Germinal center (tissue), 1 donor: ENCODE measurements at regions not wholly inside any gene's neighbourhood (a gene's known extent, or its start where the extent isn't known, plus 50 kb on each side); places are given as distances from the start of the nearest gene placed in this dataset.
"Not testable (repeated sequence)": the region's sequence is repeated elsewhere in the genome, so short reads cannot be mapped to it uniquely, and the experiment has no call there.

Experiments used
- DNase-seq: peaks from one replicate; pipeline ENCODE4 v3.0.0; 2012; ENCODE audit warnings: mixed read lengths, low spot score

GRCh38 chr6:155936127-155936526 is 480.5 kb upstream of the NOX3 start:
- no peak for DNase-seq

- no peak for DNase-seq
Observed at GRCh38 chr6:155916846-155917624, 461.4 kb upstream of the NOX3 start.

- no peak for DNase-seq
Observed at GRCh38 chr6:155915651-155916050, 460.0 kb upstream of the NOX3 start.

DNA sequence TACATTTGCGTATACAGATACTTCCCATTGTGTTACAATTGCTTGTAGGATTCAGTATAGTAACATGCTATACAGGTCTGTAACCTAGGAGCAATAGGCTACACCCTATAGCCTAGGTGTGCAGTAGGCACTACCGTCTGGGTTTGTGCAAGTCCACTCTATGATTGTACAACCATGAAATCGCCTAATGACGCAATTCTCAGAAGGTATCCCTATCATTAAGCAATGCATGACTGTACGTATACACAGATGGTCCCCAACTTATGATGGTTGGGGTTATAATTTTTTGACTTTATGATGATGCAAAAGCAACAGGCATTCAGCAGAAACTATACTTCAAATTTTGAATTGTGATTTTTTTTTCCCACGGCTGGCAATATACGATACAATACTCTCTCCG is 458.2 kb upstream of the NOX3 start:
- DNase-seq = no peak

DNA sequence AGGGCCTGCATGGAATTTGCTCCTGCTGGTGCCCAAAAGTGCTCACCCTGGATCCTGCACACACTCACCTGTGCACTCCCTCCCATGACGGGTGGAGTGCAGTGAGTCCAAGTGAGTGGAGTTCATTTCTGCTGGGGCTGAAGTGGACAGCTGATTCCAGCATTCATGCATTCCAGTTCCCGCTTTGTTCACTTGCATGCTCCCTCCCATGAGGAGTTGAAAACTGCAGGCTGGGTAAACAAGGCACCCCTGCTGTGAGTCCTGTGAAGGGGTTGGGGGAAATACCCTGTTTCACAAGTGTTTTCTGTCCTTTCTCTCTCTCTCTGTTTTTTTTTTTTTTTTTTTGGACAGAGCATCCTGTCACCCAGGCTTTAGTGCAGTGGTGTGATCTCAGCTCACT is 454.1 kb upstream of the NOX3 start:
- DNase-seq = no peak

DNA sequence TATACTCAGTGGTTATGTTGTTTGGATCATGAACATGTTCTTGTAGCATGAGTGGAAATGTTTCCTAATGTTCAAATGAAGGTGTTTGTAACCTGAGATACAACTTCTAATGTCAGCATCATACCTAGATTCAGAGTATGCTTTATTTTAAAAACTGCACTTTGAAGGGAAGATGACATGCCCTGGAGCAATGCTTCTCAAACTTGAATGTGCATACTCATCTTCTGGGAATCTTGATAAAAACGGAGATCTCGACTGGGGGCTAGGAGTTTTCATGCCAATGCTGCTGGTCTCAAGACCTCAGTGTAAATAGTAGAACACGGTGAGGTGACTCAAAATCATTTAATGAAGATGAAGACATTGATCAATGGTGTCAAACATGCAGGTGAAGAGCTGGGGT is 440.0 kb upstream of the NOX3 start:
- no peak for DNase-seq

DNA sequence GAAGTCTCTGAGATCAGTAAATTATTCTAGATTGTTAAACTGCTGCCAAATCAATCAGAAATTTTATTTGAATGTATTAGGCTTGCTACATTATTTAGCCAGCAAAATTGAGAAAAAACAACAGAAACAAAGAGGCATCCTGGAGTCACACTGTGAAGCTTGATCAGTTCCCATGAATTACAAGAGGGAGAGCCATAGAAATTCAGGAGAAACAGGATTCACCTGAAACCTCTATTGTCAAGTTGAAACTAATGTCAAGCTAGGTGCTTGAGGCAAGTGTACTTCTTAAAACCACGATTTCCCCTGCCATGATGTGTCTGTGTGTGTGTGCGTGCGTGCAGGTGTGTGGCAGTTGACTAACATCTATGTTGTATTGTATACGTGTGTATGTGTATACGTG is 439.1 kb upstream of the NOX3 start:
- no peak for DNase-seq

DNA sequence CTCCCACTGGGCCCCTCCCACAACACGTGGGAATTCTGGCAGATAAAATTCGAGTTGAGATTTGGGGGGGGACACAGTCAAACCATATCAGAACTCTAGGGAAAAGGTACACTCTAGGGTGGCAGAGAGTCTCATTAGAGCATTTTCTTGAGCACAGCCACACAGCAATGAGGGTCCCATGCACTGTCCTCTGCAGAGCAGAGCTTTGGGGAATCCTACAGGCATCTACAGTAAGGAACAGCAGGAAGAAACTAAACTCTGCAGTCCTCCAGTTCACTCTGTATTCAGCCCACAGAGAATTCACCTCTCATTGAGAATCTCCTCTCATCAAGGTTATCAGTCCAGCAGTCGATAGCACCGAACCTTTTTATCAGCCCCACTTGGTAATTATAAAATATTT is 438.6 kb upstream of the NOX3 start:
- no peak for DNase-seq

GRCh38 chr6:155890409-155890808 is 434.8 kb upstream of the NOX3 start:
- DNase-seq = no peak

DNA sequence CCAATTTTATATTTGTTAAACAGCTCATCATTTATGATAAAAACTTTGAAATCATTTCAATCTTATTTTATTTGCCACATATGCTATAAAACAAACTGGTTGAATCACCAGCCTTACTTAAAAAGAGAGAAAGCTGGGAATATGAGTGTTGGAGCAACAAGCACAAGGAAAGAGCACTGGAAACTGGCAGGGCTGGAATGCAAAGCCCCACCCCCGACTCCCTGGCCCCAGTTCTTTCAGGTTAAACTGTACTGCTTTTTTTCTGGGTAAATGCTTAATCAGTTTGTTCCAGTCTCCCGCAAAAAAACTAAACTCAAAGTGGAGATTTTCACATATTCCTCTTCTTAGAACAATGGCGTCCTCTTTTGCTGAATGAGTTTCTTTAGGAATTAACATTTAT is 433.8 kb upstream of the NOX3 start:
- DNase-seq = no peak

- no peak for DNase-seq
Observed at GRCh38 chr6:155887421-155887820, 431.8 kb upstream of the NOX3 start.

GRCh38 chr6:155883741-155884140 is 428.1 kb upstream of the NOX3 start:
- DNase-seq = no peak

DNA sequence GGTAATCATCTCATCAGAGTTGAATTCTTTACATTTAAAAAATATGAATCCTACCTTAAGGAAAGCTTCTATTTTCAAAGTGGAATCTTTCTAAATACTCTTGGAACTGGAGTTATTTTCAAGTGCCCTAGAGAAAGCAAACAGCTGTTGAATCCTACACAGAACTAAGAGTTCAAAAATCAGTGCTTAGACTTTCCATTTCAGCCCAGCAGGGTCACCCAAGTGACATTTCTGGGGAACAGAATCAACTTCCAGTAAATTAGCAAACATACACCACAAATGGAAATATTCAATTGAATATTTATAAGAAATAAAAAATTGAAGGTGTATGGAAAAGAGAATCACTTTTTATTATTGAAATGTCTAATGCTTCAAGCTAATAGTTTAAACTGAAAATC is 427.7 kb upstream of the NOX3 start:
- no peak for DNase-seq

DNA sequence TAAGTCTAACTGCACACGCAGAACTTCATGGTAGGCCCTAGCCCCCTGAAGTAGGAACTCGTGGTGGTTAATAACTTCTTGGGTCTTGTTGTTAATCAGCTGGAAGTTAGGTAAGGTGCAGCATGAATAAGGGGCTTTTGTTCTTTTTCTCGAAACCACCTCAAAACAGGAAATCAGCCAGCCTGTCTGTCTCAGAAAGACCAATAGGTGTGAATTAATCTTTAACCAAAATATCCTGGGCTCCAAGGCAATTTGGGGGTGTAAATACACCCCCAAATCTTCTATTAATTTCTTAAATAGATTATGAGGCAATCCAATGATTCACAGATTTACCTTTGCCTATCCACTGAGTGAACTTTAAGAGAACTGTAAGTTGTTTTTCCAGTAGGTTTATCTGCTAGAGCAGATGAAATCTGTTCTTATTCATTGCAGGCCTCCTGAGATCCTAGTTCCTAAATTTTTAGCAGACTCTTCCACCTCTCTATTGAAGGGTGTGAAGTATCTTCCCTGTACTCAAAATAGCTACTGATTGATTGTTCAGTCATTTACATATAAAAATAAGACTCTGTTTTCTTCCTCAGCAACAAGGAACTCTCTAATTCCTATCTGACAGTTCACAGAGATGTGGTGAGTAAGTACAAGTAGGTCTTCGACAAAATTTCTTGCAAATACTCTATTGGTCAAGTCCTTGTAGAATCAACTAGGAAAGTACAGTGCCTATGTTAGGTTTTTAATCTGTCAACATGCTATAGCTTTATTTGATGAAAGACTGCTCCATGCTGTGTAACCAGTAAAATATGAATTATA is 427.1 kb upstream of the NOX3 start:
- DNase-seq = no peak

GRCh38 chr6:155881826-155882526 is 426.3 kb upstream of the NOX3 start:
- no peak for DNase-seq

GRCh38 chr6:155880900-155881299 is 425.3 kb upstream of the NOX3 start:
- no peak for DNase-seq

GRCh38 chr6:155872961-155873360 is 417.3 kb upstream of the NOX3 start:
- DNase-seq = no peak

DNA sequence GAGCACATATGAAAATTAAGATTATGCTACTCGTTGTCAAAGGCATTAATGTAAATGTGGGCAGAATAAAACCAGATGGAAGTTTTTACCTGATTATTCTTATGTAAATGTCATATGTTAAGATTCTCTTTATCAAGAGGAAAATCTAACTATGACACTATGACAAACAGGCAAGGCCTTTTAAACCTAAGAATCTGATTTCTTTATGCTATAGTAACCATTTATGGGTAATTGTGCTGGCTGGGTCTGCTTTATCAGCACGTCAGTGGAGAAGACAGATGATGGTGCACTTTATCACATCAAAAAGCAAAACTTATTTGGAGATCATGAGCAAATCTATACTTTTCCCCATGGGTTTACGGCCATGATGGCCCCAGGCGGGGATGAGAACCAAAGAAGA is 412.0 kb upstream of the NOX3 start:
- no peak for DNase-seq

DNA sequence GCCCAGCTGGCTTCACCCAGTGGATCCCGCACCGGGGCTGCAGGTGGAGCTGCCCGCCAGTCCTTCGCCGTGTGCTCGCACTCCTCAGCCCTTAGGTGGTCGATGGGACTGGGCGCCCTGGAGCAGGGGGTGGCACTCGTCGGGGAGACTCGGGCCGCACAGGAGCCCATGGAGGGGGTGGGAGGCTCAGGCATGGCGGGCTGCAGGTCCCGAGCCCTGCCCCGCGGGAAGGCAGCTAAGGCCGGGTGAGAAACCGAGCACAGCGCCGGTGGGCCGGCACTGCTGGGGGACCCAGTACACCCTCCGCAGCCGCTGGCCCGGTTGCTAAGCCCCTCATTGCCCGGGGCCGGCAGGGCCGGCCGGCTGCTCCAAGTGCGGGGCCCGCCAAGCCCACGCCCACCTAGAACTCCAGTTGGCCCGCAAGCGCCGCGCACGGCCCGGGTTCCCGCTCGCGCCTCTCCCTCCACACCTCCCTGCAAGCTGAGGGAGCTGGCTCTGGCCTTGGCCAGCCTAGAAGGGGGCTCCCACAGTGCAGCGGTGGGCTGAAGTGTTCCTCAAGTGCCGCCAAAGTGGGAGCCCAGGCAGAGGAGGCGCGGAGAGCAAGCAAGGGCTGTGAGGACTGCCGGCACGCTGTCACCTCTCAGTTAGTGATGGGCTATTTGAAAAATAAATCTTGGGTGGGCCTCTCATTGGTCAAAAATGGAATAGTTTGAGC is 411.2 kb upstream of the NOX3 start:
- DNase-seq = not testable (repeated sequence)

DNA sequence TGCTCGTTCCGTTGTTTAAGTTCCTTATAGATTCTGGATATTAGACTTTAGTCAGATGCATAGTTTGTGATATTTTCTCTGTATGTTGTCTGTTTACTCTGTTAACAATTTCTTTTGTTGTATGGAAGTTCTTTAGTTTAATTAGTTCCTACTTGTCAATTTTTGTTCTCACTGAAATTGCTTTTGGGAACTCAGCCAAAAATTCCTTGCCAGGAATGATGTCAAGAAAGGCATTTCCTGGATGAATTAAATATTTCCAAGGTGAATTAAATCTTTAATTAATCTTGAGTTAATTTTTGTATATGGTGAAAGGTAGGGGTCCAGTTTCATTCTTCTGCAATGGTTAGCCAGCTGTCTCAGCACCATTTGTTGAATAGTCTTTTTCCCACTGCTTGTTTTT is 406.2 kb upstream of the NOX3 start:
- DNase-seq = no peak

DNA sequence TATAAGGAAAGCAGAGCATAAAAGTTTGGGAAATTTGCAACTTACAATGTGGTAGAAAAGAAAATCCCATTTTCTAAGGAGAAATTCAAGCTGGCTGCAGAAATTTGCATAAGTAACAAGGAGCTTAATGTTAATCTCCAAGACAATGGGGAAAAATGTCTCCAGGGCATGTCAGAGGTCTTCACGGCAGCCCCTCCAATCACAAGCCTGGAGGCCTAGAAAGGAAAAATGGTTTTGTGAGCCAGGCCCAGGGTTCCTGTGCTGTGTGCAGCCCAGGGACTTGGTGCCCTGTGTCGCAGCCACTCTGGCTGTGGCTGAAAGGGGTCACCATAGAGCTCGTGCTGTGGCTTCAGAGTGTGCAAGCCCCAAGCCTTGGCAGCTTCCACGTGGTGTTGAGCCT is 403.3 kb upstream of the NOX3 start:
- not testable (repeated sequence) for DNase-seq

GRCh38 chr6:155854787-155855186 is 399.1 kb upstream of the NOX3 start:
- DNase-seq = no peak
